Fibroblast of pulmonary artery (primary cell): ENCODE measurements at regions not wholly inside any gene's neighbourhood (a gene's known extent, or its start where the extent isn't known, plus 50 kb on each side); places are given as distances from the start of the nearest gene placed in this dataset.

ENCODE experiments used
- DNase-seq: peaks from one replicate; pipeline ENCODE4 v3.0.0-alpha.2; 2010; ENCODE audit warnings: low read depth
- H3K4me3 ChIP-seq: replicated peaks from 2 replicates; pipeline ENCODE4 v1.5.1; 2011; ENCODE audit warnings: low read depth, mild to moderate bottlenecking, control low read depth, low read length, moderate library complexity
- CTCF ChIP-seq: IDR thresholded peaks from 2 replicates; pipeline ENCODE4 v1.5.1; 2011; ENCODE audit warnings: mild to moderate bottlenecking, control low read depth, low read length, inconsistent platforms; ENCODE audit errors: missing control alignments

GRCh38 chr6:18562726-18563125 lies 175.6 kb downstream of the RNF144B start:
- TF ChIP-seq CTCF: no peak
- DNase-seq: no peak
- no peak overlapping the region for H3K4me3 ChIP-seq

- no peak for TF ChIP-seq CTCF
- H3K4me3 ChIP-seq: no peak overlapping the region
- DNase-seq: no peak
These were observed 177.6 kb downstream of the RNF144B start for GRCh38 chr6:18564775-18565174.

- TF ChIP-seq CTCF: no peak
- DNase-seq: no peak
- H3K4me3 ChIP-seq: no peak overlapping the region
These were observed 178.1 kb downstream of the RNF144B start for GRCh38 chr6:18565231-18565630.

GRCh38 chr6:18567380-18567779 lies 180.2 kb downstream of the RNF144B start:
- DNase-seq: no peak
- H3K4me3 ChIP-seq: no peak overlapping the region
- no peak for TF ChIP-seq CTCF

- H3K4me3 ChIP-seq: no peak overlapping the region
- TF ChIP-seq CTCF: no peak
- no peak for DNase-seq
These were observed 190.3 kb downstream of the RNF144B start for GRCh38 chr6:18577491-18577890.

- no peak for DNase-seq
- no peak overlapping the region for H3K4me3 ChIP-seq
- TF ChIP-seq CTCF: no peak
These were observed 192.0 kb downstream of the RNF144B start for GRCh38 chr6:18579166-18579565.

- H3K4me3 ChIP-seq: no peak overlapping the region
- no peak for TF ChIP-seq CTCF
- DNase-seq: no peak
These were observed 192.7 kb downstream of the RNF144B start for GRCh38 chr6:18579869-18580268.
